ENCODE measurements at regions not wholly inside any gene's neighbourhood (a gene's known extent, or its start where the extent isn't known, plus 50 kb on each side); places are given as distances from the start of the nearest gene placed in this dataset.

GRCh38 chr9:107685376-107685775 is 195.8 kb upstream of the KLF4 start:
- TF ChIP-seq CTCF (IDR thresholded peaks at IDR 0.05 in 2 of 3, conservative IDR thresholded peaks at IDR 0.05 in 1 of 3; ENCODE audit: borderline replicate concordance in 1 of 3, insufficient read depth in 1 of 3, low read depth in 2 of 3, low read length in 2 of 3) (no peak), FOSL1 (IDR thresholded peaks at IDR 0.05; ENCODE audit: low read depth) (no peak), JUND (IDR thresholded peaks at IDR 0.05) (no peak)

All from HCT116 (cell line).